K562 (cell line): ENCODE measurements at regions not wholly inside any gene's neighbourhood (a gene's known extent, or its start where the extent isn't known, plus 50 kb on each side); places are given as distances from the start of the nearest gene placed in this dataset.

Experiments
- ATAC-seq: fragments of 200-7000 bp; cut with Tn5 transposase; 3 replicates; pipeline ENCODE4 v1.9.1; 2020; ENCODE audit warnings: moderate library complexity
- BruUV-seq: library from RNA; stranded (reverse); fragments of 400-500 nt; replicated peaks from 2 replicates; lab custom pipeline; 2021; lab: Mats Ljungman, UMichigan
- CTCF ChIA-PET: fragments of 300-600 bp; formaldehyde crosslinking; extraction: SDS; loops from one replicate; lab custom pipeline; 2021; ENCODE audit warnings: low intra/inter-chr PET ratio; lab: Yijun Ruan, JAX
- POLR2A ChIA-PET: fragments of 300-600, 350-650 bp; sonication (Branson Sonifier 250); formaldehyde crosslinking; extraction: SDS; loops from one replicate; lab custom pipeline; 2021; ENCODE audit warnings: antibody characterized with exemption, inconsistent platforms; lab: Yijun Ruan, JAX
- DNase-seq, 4 experiments: peaks; one replicate each; pipeline versions ENCODE4 v3.0.0 to v3.0.0-alpha.2; 2011 to 2018; ENCODE audit warnings: low spot score in 3 of 4, mixed read lengths in 3 of 4; ENCODE audit errors: extremely low read depth in 1 of 4
- FAIRE-seq: peaks from 2 replicates; lab custom pipeline; 2011; peaks lifted over from hg19 to GRCh38; lab: Jason Lieb, UNC
- H2AFZ ChIP-seq: 2 replicates; pipeline ENCODE4 v1.6.0; 2011; ENCODE audit warnings: low read depth, low read length, control low read depth, inconsistent platforms
- H3K27ac ChIP-seq: fragments of 200-600 bp; 3 replicates; pipeline ENCODE4 v1.8.0; 2011; ENCODE audit warnings: low read depth, mild to moderate bottlenecking, control low read depth, inconsistent platforms, low read length, moderate library complexity, mixed read lengths; ENCODE audit errors: extremely low read depth
- H3K27me3 ChIP-seq, 2 experiments: fragments of 300-600 bp in 1 of 2; 2 replicates in 1 of 2; 3 replicates in 1 of 2; pipeline versions ENCODE4 v1.6.0 to v1.8.0; 2011; ENCODE audit warnings: inconsistent platforms in 2 of 2, low read length in 2 of 2, mild to moderate bottlenecking in 1 of 2, mixed read lengths in 1 of 2, moderate library complexity in 1 of 2; ENCODE audit not compliant: control insufficient read depth in 2 of 2, insufficient read depth in 2 of 2
- H3K36me3 ChIP-seq: fragments of 300-600 bp; 3 replicates; pipeline ENCODE4 v1.8.0; 2011; ENCODE audit warnings: mild to moderate bottlenecking, low read length, inconsistent platforms; ENCODE audit not compliant: control insufficient read depth, insufficient read depth
- H3K4me1 ChIP-seq, 2 experiments: fragments of 200-600 bp in 1 of 2; replicated peaks in 1 of 2; 2 replicates in 1 of 2; 3 replicates in 1 of 2; pipeline versions ENCODE4 v1.5.1 to v1.8.0; 2011; ENCODE audit warnings: inconsistent platforms in 2 of 2, low read length in 2 of 2, mild to moderate bottlenecking in 1 of 2, mixed read lengths in 1 of 2, moderate library complexity in 1 of 2; ENCODE audit not compliant: control insufficient read depth in 2 of 2, insufficient read depth in 2 of 2
- H3K4me2 ChIP-seq: 2 replicates; pipeline ENCODE4 v1.6.1; 2011; ENCODE audit warnings: low read length, control low read depth, inconsistent platforms, mixed read lengths; ENCODE audit not compliant: insufficient read depth
- H3K4me3 ChIP-seq: fragments of 200-600 bp; sonication (generic), shearing (Covaris generic); 2 replicates; pipeline ENCODE4 v1.5.1; 2016; ENCODE audit warnings: control low read depth, inconsistent platforms
- H3K79me2 ChIP-seq: fragments of 200-600 bp; 3 replicates; pipeline ENCODE4 v1.8.0; 2011; ENCODE audit warnings: low read length, inconsistent platforms; ENCODE audit not compliant: control insufficient read depth, insufficient read depth
- H3K9ac ChIP-seq, 2 experiments: 2 replicates each; pipeline versions ENCODE4 v1.6.0 to v1.6.1; 2011; ENCODE audit warnings: low read depth in 2 of 2, low read length in 2 of 2, control low read depth in 1 of 2, inconsistent platforms in 1 of 2, mild to moderate bottlenecking in 1 of 2, mixed read lengths in 1 of 2; ENCODE audit not compliant: insufficient read depth in 1 of 2
- H3K9me1 ChIP-seq: one replicate; pipeline ENCODE4 v1.6.0; 2011; ENCODE audit warnings: inconsistent platforms, mild to moderate bottlenecking, low read length, moderate library complexity; ENCODE audit not compliant: control insufficient read depth, insufficient read depth
- H3K9me3 ChIP-seq: replicated peaks from 2 replicates; pipeline ENCODE4 v1.5.1; 2011; ENCODE audit warnings: low read depth, low read length, inconsistent platforms; ENCODE audit not compliant: control insufficient read depth, insufficient read depth
- H4K20me1 ChIP-seq: replicated peaks from 2 replicates; pipeline ENCODE4 v1.6.1; 2011; ENCODE audit warnings: low read length, inconsistent platforms, mixed read lengths; ENCODE audit not compliant: control insufficient read depth, insufficient read depth
- BACH1 ChIP-seq: fragments of 200-800 bp; sonication (Bioruptor generic); IDR thresholded peaks from 2 replicates; pipeline ENCODE4 v1.6.1; 2016; ENCODE audit warnings: missing genetic modification characterization, missing compliant biosample characterization
- CHD7 ChIP-seq: fragments of 200-600 bp; sonication (generic); IDR thresholded peaks from one replicate; pipeline ENCODE4 v1.6.1; 2012; ENCODE audit warnings: mild to moderate bottlenecking, low read depth, low read length, inconsistent platforms
- HDAC8 ChIP-seq: fragments of 450-650 bp; IDR thresholded peaks from 2 replicates; pipeline ENCODE4 v1.6.1; 2016; ENCODE audit warnings: mild to moderate bottlenecking, missing genetic modification characterization, moderate library complexity, missing compliant biosample characterization
- RNF219 ChIP-seq: fragments of 250-450 bp; sonication (Bioruptor Pico); IDR thresholded peaks from 2 replicates; pipeline ENCODE4 v1.5.0; 2022; ENCODE audit warnings: mild to moderate bottlenecking
- SIN3A ChIP-seq, 2 experiments: fragments of 150-350 bp in 1 of 2; IDR thresholded peaks; 2 replicates each; pipeline ENCODE4 v1.6.1; 2011 to 2016; ENCODE audit warnings: borderline replicate concordance in 2 of 2, low read depth in 2 of 2, low read length in 2 of 2, mild to moderate bottlenecking in 2 of 2, moderate library complexity in 2 of 2; ENCODE audit not compliant: control insufficient read depth in 1 of 2
- WHSC1 ChIP-seq: IDR thresholded peaks from one replicate; pipeline ENCODE4 v1.6.1; 2012; ENCODE audit warnings: low read length, control low read depth, inconsistent platforms
- ZNF263 ChIP-seq: sonication (generic); formaldehyde crosslinking; IDR thresholded peaks from 2 replicates; pipeline ENCODE4 v1.8.0; 2022; ENCODE audit warnings: mild to moderate bottlenecking, missing genetic modification reagents, borderline replicate concordance
- WGBS: fragments of 100-300 bp; shearing (Covaris generic); methylation state at CpG from one replicate; pipeline ENCODE4 v1.1.6; 2016; ENCODE audit warnings: low coverage, mixed read lengths; ENCODE audit not compliant: insufficient coverage; ENCODE audit errors: missing lambda C conversion rate; 5-methylcytosine and 5-hydroxymethylcytosine counted together
- in situ Hi-C: fragments of 300-500 bp; cut with MboI; formaldehyde crosslinking; loops from 4 replicates; pipeline ENCODE4 v1.15.0; 2018; ENCODE audit warnings: inconsistent platforms, mixed read lengths
- intact Hi-C: fragments of 100-400 bp; cut with micrococcal nuclease; formaldehyde crosslinking; loops from 2 replicates; pipeline ENCODE4 v1.14.2; 2022
- TF ChIP-seq, protein P1 (sequence below): sonication (generic); formaldehyde crosslinking; IDR thresholded peaks from 2 replicates; pipeline ENCODE4 v1.8.0; 2022; ENCODE audit warnings: missing genetic modification reagents, mild to moderate bottlenecking, moderate library complexity, borderline replicate concordance

GRCh38 chr6:48813836-48814235 is 649.2 kb downstream of the MMUT start:
- no peak overlapping the region for H2AFZ ChIP-seq
- FAIRE-seq: no peak
- no peaks in the 10 kb centered on the region; the same call in 1 of the 2 replicates for H3K9me3 ChIP-seq
- no peak overlapping the region for H3K4me2 ChIP-seq
- intact Hi-C loops (no loop called here), in situ Hi-C loops (no loop called here)
- CTCF ChIA-PET: no interaction called here
- DNase-seq: no peak
- H4K20me1 ChIP-seq: no peaks in the 10 kb centered on the region
- H3K9me1 ChIP-seq: no peaks in the 10 kb centered on the region
- TF ChIP-seq, protein P1, sequence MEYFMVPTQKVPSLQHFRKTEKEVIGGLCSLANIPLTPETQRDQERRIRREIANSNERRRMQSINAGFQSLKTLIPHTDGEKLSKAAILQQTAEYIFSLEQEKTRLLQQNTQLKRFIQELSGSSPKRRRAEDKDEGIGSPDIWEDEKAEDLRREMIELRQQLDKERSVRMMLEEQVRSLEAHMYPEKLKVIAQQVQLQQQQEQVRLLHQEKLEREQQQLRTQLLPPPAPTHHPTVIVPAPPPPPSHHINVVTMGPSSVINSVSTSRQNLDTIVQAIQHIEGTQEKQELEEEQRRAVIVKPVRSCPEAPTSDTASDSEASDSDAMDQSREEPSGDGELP (CRISPR knock-in tag): no peak
- no peak for TF ChIP-seq WHSC1
- no peak for TF ChIP-seq SIN3A (IDR thresholded peaks at IDR 0.05; ENCODE audit: borderline replicate concordance in 2 of 2, control insufficient read depth in 1 of 2, low read depth in 2 of 2, low read length in 2 of 2)
- TF ChIP-seq RNF219: no peak
- no peak for TF ChIP-seq ZNF263 (CRISPR knock-in tag)
- TF ChIP-seq CHD7: no peak
- no peak for TF ChIP-seq HDAC8 (tag)
- TF ChIP-seq BACH1 (tag): no peak
- POLR2A ChIA-PET: no interaction called here
- no peaks in the 10 kb centered on the region for H3K4me1 ChIP-seq
- H3K27me3 ChIP-seq: no peaks in the 10 kb centered on the region
- H3K4me3 ChIP-seq: no peak overlapping the region
- ATAC-seq: no peak
- 0% methylated on average over 3 of the region's 3 CpGs for WGBS
- no peaks in the 10 kb centered on the region for H3K79me2 ChIP-seq
- H3K9ac ChIP-seq: no peak overlapping the region
- BruUV-seq: no TSS peak
- H3K36me3 ChIP-seq: no peaks in the 10 kb centered on the region
- H3K27ac ChIP-seq: no peak overlapping the region
